GM23248 (cell line): ENCODE measurements at regions not wholly inside any gene's neighbourhood (a gene's known extent, or its start where the extent isn't known, plus 50 kb on each side); places are given as distances from the start of the nearest gene placed in this dataset.

Experiments used
- EZH2 ChIP-seq: fragments of 200-600 bp; sonication (generic); IDR thresholded peaks from 2 replicates; pipeline ENCODE4 v1.6.1; 2018; ENCODE audit warnings: antibody characterized with exemption, mild to moderate bottlenecking; ENCODE audit not compliant: insufficient read depth, poor library complexity, severe bottlenecking
- EZH2phosphoT487 ChIP-seq: fragments of 200-600 bp; sonication (generic); IDR thresholded peaks from 2 replicates; pipeline ENCODE4 v1.6.1; 2018; ENCODE audit warnings: antibody characterized with exemption, moderate library complexity, mild to moderate bottlenecking, low read depth; ENCODE audit not compliant: insufficient read depth

DNA sequence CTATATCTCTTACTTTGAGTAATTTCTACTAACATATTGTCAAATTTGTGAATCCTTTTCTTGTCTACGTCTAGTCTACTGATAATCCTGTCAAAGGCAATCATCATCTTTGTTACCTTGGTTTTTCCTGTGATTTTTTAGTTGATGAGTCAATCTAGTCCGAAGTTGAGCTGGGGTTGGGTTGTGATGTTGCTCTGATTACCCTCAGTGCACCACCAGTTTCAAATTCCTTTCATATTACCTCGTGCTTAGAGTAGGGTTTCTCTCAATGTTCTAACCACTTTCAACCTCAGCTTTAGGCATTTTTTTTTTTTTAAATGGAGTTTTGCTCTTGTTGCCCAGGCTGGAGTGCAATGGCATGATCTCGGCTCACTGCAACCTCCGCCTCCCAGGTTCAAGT is 186.8 kb downstream of the BTG1 start:
- no peak for TF ChIP-seq EZH2phosphoT487
- no peak for TF ChIP-seq EZH2
